22Rv1 (cell line): ENCODE measurements at regions not wholly inside any gene's neighbourhood (a gene's known extent, or its start where the extent isn't known, plus 50 kb on each side); places are given as distances from the start of the nearest gene placed in this dataset.

Experiments used
- CTCF ChIP-seq: fragments of 450-650 bp; IDR thresholded peaks from 2 replicates; pipeline ENCODE4 v1.5.1; 2017; ENCODE audit warnings: mild to moderate bottlenecking
- ZFX ChIP-seq: fragments of 450-650 bp; IDR thresholded peaks from 2 replicates; pipeline ENCODE4 v1.6.1; 2017; ENCODE audit warnings: antibody characterized with exemption, borderline replicate concordance

GRCh38 chr6:155993240-155993639 is 537.6 kb upstream of the NOX3 start:
- TF ChIP-seq CTCF (no peak), ZFX (no peak)
